ENCODE measurements at regions not wholly inside any gene's neighbourhood (a gene's known extent, or its start where the extent isn't known, plus 50 kb on each side); places are given as distances from the start of the nearest gene placed in this dataset.

DNA sequence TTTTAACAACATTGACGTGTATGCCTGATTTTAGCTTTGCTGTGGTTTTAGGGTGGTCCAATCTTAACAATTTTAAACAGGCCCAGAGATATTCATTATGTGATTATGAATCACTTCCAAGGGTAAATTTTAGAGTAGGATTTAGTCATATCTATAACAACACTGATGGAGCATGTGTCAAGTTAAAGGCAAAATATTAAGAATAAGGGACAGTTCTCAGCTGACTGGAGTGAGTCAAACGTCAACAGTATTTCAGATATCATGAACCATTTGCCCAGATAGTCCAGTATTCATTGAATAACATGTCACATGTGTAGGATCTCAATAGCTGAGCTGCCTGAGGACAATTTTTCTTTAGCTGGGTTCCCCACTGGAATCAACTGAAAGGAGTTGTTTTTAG, 61.3 kb upstream of the VCX2 start:
- H3K27ac ChIP-seq (ENCODE audit: low read length): no peak overlapping the region
- DNase-seq: no peak
- Mint-ChIP-seq H3K4me3 (no peak overlapping the region), H3K27ac (no peak overlapping the region), H3K27me3 (no peaks in the 10 kb centered on the region), H3K36me3 (no peaks in the 10 kb centered on the region), H3K4me1 (no peaks in the 10 kb centered on the region), H3K9me3 (peaks cover 0 to 2% (median 0%) of the 10 kb centered on the region in 3 donors)
- ChIA-PET CTCF (no interaction called here), POLR2A (no interaction called here)
- no peaks in the 10 kb centered on the region for H3K27me3 ChIP-seq (replicated peaks in 1 of 2; ENCODE audit: control insufficient read depth in 2 of 2, extremely low read depth in 1 of 2, insufficient read depth in 2 of 2, low read length in 1 of 2)
- no peak for ATAC-seq (replicated peaks in 1 of 4)
- H3K4me1 ChIP-seq (ENCODE audit: control insufficient read depth in 1 of 2, extremely low read depth in 1 of 2, insufficient read depth in 2 of 2, low read length in 2 of 2): no peaks in the 10 kb centered on the region
- H3K4me3 ChIP-seq (ENCODE audit: control insufficient read depth in 1 of 2, extremely low read depth in 1 of 2, low read length in 1 of 2): no peak overlapping the region
- WGBS (ENCODE audit: insufficient coverage): no CpG with 5 or more reads among the region's 2 CpGs
- H3K36me3 ChIP-seq (ENCODE audit: control insufficient read depth in 2 of 2, extremely low read depth in 1 of 2, insufficient read depth in 1 of 2, low read length in 1 of 2): no peaks in the 10 kb centered on the region
- no peaks in the 10 kb centered on the region for H3K9me3 ChIP-seq

GRCh38 chrX:8233091-8233490, 62.0 kb upstream of the VCX2 start:
- Histone ChIP-seq H3K4me1 (ENCODE audit: control insufficient read depth in 1 of 2, extremely low read depth in 1 of 2, insufficient read depth in 2 of 2, low read length in 2 of 2) (no peaks in the 10 kb centered on the region), H3K9me3 (no peaks in the 10 kb centered on the region), H3K4me3 (ENCODE audit: control insufficient read depth in 1 of 2, extremely low read depth in 1 of 2, low read length in 1 of 2) (no peak overlapping the region), H3K36me3 (ENCODE audit: control insufficient read depth in 2 of 2, extremely low read depth in 1 of 2, insufficient read depth in 1 of 2, low read length in 1 of 2) (no peaks in the 10 kb centered on the region), H3K27me3 (replicated peaks in 1 of 2; ENCODE audit: control insufficient read depth in 2 of 2, extremely low read depth in 1 of 2, insufficient read depth in 2 of 2, low read length in 1 of 2) (no peaks in the 10 kb centered on the region), H3K27ac (ENCODE audit: low read length) (no peak overlapping the region)
- ChIA-PET POLR2A (no interaction called here), CTCF (no interaction called here)
- Mint-ChIP-seq H3K27ac (no peak overlapping the region), H3K4me1 (no peaks in the 10 kb centered on the region), H3K27me3 (no peaks in the 10 kb centered on the region), H3K9me3 (peaks cover 0 to 2% (median 2%) of the 10 kb centered on the region in 3 donors), H3K4me3 (no peak overlapping the region), H3K36me3 (no peaks in the 10 kb centered on the region)
- WGBS (ENCODE audit: insufficient coverage): no CpG with 5 or more reads among the region's 2 CpGs
- DNase-seq: no peak
- no peak for ATAC-seq (replicated peaks in 1 of 4)

DNA sequence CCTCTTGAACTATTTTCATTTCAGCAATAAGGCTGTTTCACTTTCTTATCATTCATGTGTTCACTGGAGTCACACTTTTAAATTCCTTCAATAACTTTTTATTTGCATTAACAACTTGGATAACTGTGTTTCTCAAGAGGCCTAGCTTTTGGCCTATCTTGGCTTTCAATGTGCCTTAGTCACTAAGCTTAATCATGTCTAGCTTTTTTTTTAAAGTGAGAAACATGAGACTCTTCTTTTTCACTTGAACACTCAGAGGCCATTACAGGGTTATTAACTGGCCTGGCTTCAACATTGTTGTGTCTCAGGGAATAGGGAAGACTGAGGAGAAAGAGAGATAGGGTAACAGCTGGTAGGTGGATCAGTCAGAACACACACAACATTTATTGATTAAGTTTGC, 64.0 kb upstream of the VCX2 start:
- Histone ChIP-seq H3K4me3 (ENCODE audit: control insufficient read depth in 1 of 2, extremely low read depth in 1 of 2, low read length in 1 of 2) (no peak overlapping the region), H3K27me3 (replicated peaks in 1 of 2; ENCODE audit: control insufficient read depth in 2 of 2, extremely low read depth in 1 of 2, insufficient read depth in 2 of 2, low read length in 1 of 2) (no peaks in the 10 kb centered on the region), H3K36me3 (ENCODE audit: control insufficient read depth in 2 of 2, extremely low read depth in 1 of 2, insufficient read depth in 1 of 2, low read length in 1 of 2) (no peaks in the 10 kb centered on the region), H3K27ac (ENCODE audit: low read length) (no peak overlapping the region), H3K4me1 (ENCODE audit: control insufficient read depth in 1 of 2, extremely low read depth in 1 of 2, insufficient read depth in 2 of 2, low read length in 2 of 2) (no peaks in the 10 kb centered on the region), H3K9me3 (no peaks in the 10 kb centered on the region)
- Mint-ChIP-seq H3K36me3 (no peaks in the 10 kb centered on the region), H3K4me1 (no peaks in the 10 kb centered on the region), H3K27ac (no peak overlapping the region), H3K4me3 (no peak overlapping the region), H3K9me3 (peaks cover 0 to 3% (median 0%) of the 10 kb centered on the region in 3 donors), H3K27me3 (no peaks in the 10 kb centered on the region)
- ATAC-seq (replicated peaks in 1 of 4): no peak
- DNase-seq: no peak
- CTCF ChIA-PET: no interaction called here
- POLR2A ChIA-PET: no interaction called here

DNA sequence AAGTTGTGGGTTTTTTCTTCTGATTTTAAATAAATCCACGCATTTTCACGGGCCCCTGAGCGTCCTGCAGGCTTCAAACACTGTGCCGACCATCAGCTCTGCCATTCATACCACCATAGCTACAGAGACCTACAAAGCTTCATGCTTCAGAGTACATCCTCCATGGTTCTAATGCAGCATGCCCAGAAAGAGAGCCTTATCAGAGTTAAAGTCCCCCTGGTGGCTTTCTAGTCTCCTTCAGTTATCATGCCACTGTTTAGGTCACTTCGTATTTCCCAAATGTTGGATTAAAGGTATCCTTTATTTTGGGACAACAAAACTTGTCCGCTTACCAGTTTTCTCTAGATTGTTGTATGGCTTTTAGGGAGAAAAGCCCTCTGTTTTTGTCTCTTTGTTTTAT, 66.7 kb upstream of the VCX2 start:
- 100% methylated on average over 1 of the region's 6 CpGs for WGBS (ENCODE audit: insufficient coverage)
- Mint-ChIP-seq H3K27me3 (no peaks in the 10 kb centered on the region), H3K9me3 (peaks cover 0 to 3% (median 3%) of the 10 kb centered on the region in 3 donors), H3K4me3 (no peak overlapping the region), H3K27ac (no peak overlapping the region), H3K36me3 (no peaks in the 10 kb centered on the region), H3K4me1 (no peaks in the 10 kb centered on the region)
- H3K9me3 ChIP-seq: no peaks in the 10 kb centered on the region
- CTCF ChIA-PET: no interaction called here
- ATAC-seq (replicated peaks in 1 of 4) (no peak), DNase-seq (no peak)
- H3K36me3 ChIP-seq (ENCODE audit: control insufficient read depth in 2 of 2, extremely low read depth in 1 of 2, insufficient read depth in 1 of 2, low read length in 1 of 2): no peaks in the 10 kb centered on the region
- no peaks in the 10 kb centered on the region for H3K27me3 ChIP-seq (replicated peaks in 1 of 2; ENCODE audit: control insufficient read depth in 2 of 2, extremely low read depth in 1 of 2, insufficient read depth in 2 of 2, low read length in 1 of 2)
- POLR2A ChIA-PET: no interaction called here
- no peak overlapping the region for H3K4me3 ChIP-seq (ENCODE audit: control insufficient read depth in 1 of 2, extremely low read depth in 1 of 2, low read length in 1 of 2)
- H3K4me1 ChIP-seq (ENCODE audit: control insufficient read depth in 1 of 2, extremely low read depth in 1 of 2, insufficient read depth in 2 of 2, low read length in 2 of 2): no peaks in the 10 kb centered on the region
- no peak overlapping the region for H3K27ac ChIP-seq (ENCODE audit: low read length)

- no peak overlapping the region for H3K4me3 ChIP-seq (ENCODE audit: control insufficient read depth in 1 of 2, extremely low read depth in 1 of 2, low read length in 1 of 2)
- no peaks in the 10 kb centered on the region for H3K9me3 ChIP-seq
- no CpG with 5 or more reads among the region's 7 CpGs for WGBS (ENCODE audit: insufficient coverage)
- ChIA-PET CTCF (no interaction called here), POLR2A (no interaction called here)
- Mint-ChIP-seq H3K27ac (no peak overlapping the region), H3K4me1 (no peaks in the 10 kb centered on the region), H3K4me3 (no peak overlapping the region), H3K36me3 (no peaks in the 10 kb centered on the region), H3K27me3 (no peaks in the 10 kb centered on the region), H3K9me3 (peaks cover 0 to 3% (median 3%) of the 10 kb centered on the region in 3 donors)
- no peak overlapping the region for H3K27ac ChIP-seq (ENCODE audit: low read length)
- ATAC-seq (replicated peaks in 1 of 4) (no peak), DNase-seq (no peak)
- no peaks in the 10 kb centered on the region for H3K36me3 ChIP-seq (ENCODE audit: control insufficient read depth in 2 of 2, extremely low read depth in 1 of 2, insufficient read depth in 1 of 2, low read length in 1 of 2)
- no peaks in the 10 kb centered on the region for H3K27me3 ChIP-seq (replicated peaks in 1 of 2; ENCODE audit: control insufficient read depth in 2 of 2, extremely low read depth in 1 of 2, insufficient read depth in 2 of 2, low read length in 1 of 2)
- no peaks in the 10 kb centered on the region for H3K4me1 ChIP-seq (ENCODE audit: control insufficient read depth in 1 of 2, extremely low read depth in 1 of 2, insufficient read depth in 2 of 2, low read length in 2 of 2)
Measured at GRCh38 chrX:8242431-8243020, 71.5 kb upstream of the VCX2 start.

DNA sequence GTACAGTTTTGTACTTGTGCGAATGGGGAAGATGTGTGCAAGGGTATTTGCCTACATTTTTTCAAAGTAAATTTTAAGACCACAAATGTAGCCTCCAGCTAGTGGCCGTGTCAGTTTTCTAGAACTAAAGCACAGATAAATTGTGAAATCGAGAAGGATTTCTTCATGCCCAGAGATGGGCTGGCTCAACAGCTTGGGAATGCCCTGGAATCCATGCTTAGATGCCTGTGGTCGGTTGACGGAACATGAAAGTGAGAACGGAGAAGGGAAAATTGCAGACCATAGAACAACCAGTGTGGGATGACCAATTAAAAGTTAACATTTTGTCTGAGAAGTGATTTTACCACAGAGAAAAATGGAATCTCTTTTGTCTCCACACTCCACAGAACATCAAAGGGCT, 73.2 kb upstream of the VCX2 start:
- H3K4me3 Mint-ChIP-seq: no peak overlapping the region
- CTCF ChIA-PET: no interaction called here
- H3K9me3 Mint-ChIP-seq: peaks cover 0 to 4% (median 3%) of the 10 kb centered on the region in 3 donors
- DNase-seq (no peak), ATAC-seq (replicated peaks in 1 of 4) (no peak)
- POLR2A ChIA-PET: no interaction called here
- H3K27ac ChIP-seq (ENCODE audit: low read length): no peak overlapping the region
- H3K36me3 ChIP-seq (ENCODE audit: control insufficient read depth in 2 of 2, extremely low read depth in 1 of 2, insufficient read depth in 1 of 2, low read length in 1 of 2): no peaks in the 10 kb centered on the region
- no peaks in the 10 kb centered on the region for H3K27me3 ChIP-seq (replicated peaks in 1 of 2; ENCODE audit: control insufficient read depth in 2 of 2, extremely low read depth in 1 of 2, insufficient read depth in 2 of 2, low read length in 1 of 2)
- no peak overlapping the region for H3K4me3 ChIP-seq (ENCODE audit: control insufficient read depth in 1 of 2, extremely low read depth in 1 of 2, low read length in 1 of 2)
- no peaks in the 10 kb centered on the region for H3K4me1 ChIP-seq (ENCODE audit: control insufficient read depth in 1 of 2, extremely low read depth in 1 of 2, insufficient read depth in 2 of 2, low read length in 2 of 2)
- no peaks in the 10 kb centered on the region for H3K9me3 ChIP-seq
- WGBS (ENCODE audit: insufficient coverage): no CpG with 5 or more reads among the region's 6 CpGs
- H3K27me3 Mint-ChIP-seq: no peaks in the 10 kb centered on the region
- H3K4me1 Mint-ChIP-seq: no peaks in the 10 kb centered on the region
- no peaks in the 10 kb centered on the region for H3K36me3 Mint-ChIP-seq
- H3K27ac Mint-ChIP-seq: no peak overlapping the region

GRCh38 chrX:8245411-8245810, 74.3 kb upstream of the VCX2 start:
- Mint-ChIP-seq H3K9me3 (peaks cover 0 to 4% (median 0%) of the 10 kb centered on the region in 3 donors), H3K27me3 (no peaks in the 10 kb centered on the region), H3K27ac (no peak overlapping the region), H3K4me3 (no peak overlapping the region), H3K4me1 (no peaks in the 10 kb centered on the region), H3K36me3 (no peaks in the 10 kb centered on the region)
- Histone ChIP-seq H3K27ac (ENCODE audit: low read length) (no peak overlapping the region), H3K27me3 (replicated peaks in 1 of 2; ENCODE audit: control insufficient read depth in 2 of 2, extremely low read depth in 1 of 2, insufficient read depth in 2 of 2, low read length in 1 of 2) (no peaks in the 10 kb centered on the region), H3K36me3 (ENCODE audit: control insufficient read depth in 2 of 2, extremely low read depth in 1 of 2, insufficient read depth in 1 of 2, low read length in 1 of 2) (no peaks in the 10 kb centered on the region), H3K9me3 (no peaks in the 10 kb centered on the region), H3K4me3 (ENCODE audit: control insufficient read depth in 1 of 2, extremely low read depth in 1 of 2, low read length in 1 of 2) (no peak overlapping the region), H3K4me1 (ENCODE audit: control insufficient read depth in 1 of 2, extremely low read depth in 1 of 2, insufficient read depth in 2 of 2, low read length in 2 of 2) (no peaks in the 10 kb centered on the region)
- ATAC-seq (replicated peaks in 1 of 4) (no peak), DNase-seq (no peak)
- POLR2A ChIA-PET: no interaction called here
- WGBS (ENCODE audit: insufficient coverage): no CpG with 5 or more reads among the region's 1 CpG
- CTCF ChIA-PET: no interaction called here
